ENCODE measurements at regions not wholly inside any gene's neighbourhood (a gene's known extent, or its start where the extent isn't known, plus 50 kb on each side); places are given as distances from the start of the nearest gene placed in this dataset.

DNA sequence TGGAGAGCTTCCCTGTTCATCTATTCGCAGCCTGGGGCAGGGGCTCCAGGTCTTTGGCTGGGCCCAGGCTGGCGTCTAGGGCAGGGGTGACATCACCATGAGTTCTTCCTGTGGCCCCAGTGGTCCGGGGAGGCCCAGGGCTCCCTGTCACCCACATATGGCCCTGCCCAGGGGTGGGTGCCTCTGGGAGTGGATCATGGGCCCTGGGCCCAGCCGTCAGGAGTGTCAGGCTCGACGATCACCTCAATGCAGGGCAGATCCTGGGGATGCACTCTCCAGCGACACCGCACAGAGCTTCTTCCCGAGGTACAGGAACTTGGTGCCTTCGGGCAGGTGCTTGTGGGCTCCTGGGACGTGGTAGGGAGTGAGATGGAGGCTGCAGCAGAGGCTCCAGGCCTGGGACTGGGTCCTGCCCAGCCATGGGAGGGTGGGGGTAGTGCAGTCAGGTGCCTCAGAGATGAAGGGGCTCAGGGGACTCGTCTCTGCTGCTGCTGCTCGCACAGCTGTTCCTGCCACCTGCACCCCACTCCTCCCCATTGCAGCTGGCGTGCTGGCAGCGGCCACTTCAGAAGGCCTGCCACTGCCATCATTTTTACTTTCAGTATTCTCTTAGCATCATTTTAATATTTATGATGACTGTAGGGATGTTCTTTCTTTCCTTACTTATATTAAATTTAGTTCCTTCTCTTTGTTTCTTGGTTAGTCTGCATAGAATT is 196.0 kb upstream of the VRK2 start:
- DNase-seq: no peak

- no peak for DNase-seq
These were observed 191.4 kb upstream of the VRK2 start for GRCh38 chr2:57855212-57855611.

DNA sequence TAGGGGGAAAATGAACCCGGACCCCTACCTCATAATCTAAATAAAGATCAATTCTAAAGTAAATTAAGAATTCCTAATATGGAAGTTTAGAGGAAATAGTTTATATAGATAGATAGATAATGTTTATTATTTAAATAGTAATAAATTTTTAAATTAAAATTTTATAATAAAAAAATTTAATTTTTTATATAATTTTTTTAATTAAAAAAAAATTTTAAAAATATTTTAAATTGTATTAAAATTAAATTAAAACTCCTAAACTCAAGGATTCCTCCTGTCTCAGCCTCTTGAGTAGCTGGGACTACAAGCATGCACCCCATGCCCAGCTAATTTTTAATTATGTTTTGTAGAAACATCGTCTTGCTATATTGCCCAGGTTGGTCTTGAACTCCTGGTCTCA is 186.9 kb upstream of the VRK2 start:
- no peak for DNase-seq

GRCh38 chr2:57862153-57862552 is 184.5 kb upstream of the VRK2 start:
- DNase-seq: no peak

- DNase-seq: no peak
These were observed 183.9 kb upstream of the VRK2 start for GRCh38 chr2:57862727-57863126.

- no peak for DNase-seq
These were observed 181.7 kb upstream of the VRK2 start for GRCh38 chr2:57864926-57865325.

DNA sequence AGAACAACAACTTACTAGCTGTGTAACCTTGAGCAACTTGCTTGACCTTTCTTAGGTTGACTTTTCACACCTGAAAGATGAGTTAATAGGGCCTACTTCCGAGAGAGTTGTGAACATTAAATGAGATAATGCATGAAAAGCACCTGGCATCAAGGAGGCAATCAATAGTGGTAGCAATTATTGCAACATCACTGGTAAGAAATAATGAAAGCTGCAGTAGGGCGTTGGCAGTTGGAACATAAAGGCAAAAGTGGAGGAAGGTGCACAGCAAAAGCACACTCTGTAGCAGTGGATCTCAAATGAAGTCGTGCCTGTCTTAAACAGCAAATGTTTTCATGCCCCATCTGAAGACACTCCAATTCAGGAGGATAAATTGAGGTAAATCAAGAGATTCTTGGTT is 178.9 kb upstream of the VRK2 start:
- no peak for DNase-seq

DNA sequence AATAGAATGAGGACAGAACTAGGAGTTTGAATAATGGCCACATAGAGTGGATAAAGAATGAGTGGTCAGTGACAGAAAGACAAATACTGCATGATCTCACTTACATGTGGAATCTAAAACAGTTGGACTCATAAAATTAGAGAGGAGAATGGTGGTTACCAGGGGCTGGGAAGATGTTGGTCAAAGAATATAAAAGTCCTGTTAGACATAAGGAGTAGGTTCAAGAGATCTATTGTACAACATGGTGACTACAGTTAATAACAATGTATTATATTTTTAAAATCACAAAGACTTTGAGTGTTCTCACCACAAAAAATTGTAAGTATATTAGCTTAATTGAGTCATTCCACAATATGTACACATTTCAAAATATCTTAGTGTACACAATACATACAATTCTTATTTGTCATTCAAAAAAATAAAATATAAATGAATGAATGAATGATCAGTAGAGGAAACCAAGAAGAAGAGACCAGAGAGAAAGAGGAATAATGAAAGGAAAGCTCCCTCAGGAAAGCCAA is 177.9 kb upstream of the VRK2 start:
- no peak for DNase-seq

DNA sequence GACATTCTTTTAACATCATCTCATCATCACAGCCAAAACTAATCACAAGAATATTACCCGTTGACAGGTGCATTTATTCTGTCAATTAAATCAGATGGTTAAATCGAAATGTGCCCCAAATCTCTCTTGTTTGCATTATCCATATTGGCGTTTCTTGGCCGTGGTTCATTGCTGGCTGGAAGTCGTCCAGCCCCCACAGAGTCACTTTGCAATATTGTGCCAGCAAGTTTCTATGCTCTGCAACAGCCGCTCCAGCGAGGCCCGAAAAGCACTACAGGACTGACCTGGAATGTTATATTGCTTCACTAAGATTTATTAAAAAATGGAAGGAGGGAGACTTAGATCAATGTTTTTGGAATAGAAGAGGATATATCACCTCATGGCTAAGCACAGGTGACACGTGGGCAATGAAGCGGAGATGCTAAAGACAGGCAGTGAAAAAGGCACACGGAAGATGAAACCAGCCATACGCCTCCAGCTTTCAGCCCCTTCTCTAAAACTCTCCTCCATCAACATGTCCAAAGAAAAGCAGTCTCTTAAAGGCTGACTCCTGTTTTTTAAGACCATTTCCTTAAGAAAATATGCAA is 176.8 kb upstream of the VRK2 start:
- no peak for DNase-seq

DNA sequence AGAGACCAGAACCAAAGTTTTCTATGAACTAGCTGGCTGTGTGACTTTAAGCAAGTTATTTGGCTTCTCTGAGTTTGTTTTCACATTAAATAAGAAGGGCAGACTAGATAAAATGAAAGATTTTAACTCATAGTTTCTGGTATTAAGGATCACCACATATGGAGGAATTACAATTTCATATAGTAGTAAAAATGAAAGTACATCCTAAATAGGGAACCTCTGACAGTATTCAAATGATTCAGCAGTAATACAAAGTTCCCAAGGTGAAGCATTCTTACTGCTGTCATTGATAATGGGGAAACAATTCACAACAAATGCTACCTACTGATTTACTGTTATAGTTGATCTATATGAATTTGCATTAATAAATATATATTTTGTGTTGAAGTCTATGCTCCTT is 170.3 kb upstream of the VRK2 start:
- DNase-seq: no peak

- no peak for DNase-seq
These were observed 168.8 kb upstream of the VRK2 start for GRCh38 chr2:57877811-57878170.

DNA sequence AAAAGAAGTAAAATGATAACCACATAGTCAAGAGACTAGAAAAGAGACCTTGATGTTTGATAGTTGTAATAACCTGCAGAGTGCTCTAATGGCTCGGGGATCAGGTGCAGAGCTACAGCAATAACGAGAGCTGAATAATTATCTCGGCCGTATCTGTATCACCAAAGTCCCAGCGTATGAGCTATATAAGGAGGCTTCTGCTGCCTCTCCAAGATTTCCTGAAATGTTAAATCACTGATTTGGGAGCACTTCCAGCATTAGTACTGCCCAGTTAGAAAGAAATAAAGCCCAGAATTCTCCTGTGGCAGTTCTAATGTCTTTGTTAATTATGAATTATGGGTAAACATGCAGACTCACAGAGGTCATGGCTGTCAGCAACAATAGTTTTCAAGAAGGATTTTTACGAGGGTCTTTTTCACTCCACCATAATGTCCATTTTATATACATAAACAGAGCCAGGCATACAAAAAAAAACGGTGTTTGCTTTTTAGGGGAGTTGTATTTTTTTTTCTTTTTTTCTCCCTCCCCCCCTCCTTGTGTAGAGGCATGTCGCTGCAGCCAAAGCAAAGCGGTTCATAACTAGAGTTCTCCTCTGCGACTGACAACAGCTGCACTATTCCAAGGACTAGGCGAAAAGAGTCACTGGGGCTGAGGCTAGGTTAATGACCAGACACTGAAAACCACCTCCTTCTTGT is 168.3 kb upstream of the VRK2 start:
- no peak for DNase-seq

- DNase-seq: no peak
These were observed 167.8 kb upstream of the VRK2 start for GRCh38 chr2:57878866-57879210.

- no peak for DNase-seq
These were observed 166.2 kb upstream of the VRK2 start for GRCh38 chr2:57880446-57880845.

DNA sequence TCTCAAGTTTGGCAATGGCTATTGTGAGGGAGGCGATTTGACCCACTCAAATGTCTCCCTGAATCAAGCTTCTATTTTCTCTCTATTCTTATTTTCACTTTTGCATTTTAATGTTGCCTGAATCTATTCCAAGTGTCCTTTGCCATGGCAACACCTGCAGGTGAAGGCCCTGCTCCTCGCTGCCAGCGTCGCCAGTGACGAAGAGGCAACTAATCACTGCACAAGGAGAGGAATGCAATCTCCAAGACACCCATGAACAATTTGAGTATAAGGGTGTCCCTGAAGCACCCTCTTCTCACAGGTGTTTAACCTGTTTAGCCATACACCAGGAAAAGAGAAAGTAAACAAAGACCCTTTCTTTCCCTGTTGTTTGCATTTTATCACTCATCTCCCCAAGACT is 165.6 kb upstream of the VRK2 start:
- no peak for DNase-seq

DNA sequence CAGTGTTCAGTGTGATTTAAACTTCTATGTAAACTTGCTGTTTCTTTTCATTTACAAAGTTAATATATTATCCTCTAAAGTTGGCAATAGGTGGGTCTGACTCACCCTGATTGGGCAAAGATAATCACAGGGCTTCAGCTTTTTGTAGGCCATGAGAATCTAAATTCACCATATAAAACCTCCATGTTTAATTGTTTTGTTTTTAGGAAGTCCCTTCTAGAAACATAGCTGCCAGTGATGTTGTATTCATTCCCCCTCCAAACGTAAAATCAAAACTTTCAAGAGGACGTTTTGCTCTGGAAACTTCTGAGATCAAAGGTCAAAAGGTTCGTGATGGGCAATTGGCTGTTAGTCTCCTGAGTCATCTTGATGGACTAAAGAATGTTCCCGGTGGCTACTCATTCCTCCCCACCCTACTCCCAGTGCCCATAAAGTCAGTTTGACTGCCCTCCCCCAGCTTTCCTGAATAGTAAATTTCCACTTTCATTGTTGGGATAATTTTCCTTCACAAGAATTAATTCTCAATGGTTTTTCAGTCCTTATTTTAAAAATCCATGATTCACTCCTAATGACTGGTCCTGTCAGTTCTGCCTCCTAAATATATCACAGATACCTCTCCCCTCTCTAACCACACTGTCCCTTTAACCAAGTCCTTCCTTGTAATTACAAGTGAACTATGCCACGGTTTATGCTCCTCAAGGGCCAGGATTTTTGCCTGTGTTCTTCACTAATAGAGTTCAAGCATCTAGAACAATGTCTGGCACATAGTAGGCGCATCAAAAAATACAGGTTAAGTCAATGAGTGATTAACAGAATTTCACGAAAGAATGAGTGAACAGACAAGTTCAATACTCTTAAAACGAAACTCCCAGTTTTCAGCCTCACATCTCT is 164.4 kb upstream of the VRK2 start:
- DNase-seq: no peak

GRCh38 chr2:57882895-57883515 is 163.6 kb upstream of the VRK2 start:
- DNase-seq: no peak

DNA sequence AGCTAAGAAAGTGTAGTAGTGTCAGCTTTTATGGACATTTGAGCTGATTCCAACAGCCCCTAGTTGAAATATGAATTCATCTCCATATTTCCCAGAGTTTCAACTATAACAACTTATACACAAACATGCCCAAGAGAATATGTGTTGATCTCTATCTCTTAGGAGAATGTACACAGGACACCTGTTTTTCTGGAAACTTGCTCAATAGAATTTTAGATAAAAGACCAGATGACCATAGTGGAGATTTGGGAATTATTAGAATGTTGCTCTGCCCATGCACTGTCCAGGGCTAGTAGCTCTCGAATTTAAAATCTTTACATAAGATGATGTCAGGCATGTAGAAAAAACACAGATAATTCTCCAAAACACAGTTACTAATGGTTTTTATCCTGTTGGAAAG is 162.3 kb upstream of the VRK2 start:
- no peak for DNase-seq

DNA sequence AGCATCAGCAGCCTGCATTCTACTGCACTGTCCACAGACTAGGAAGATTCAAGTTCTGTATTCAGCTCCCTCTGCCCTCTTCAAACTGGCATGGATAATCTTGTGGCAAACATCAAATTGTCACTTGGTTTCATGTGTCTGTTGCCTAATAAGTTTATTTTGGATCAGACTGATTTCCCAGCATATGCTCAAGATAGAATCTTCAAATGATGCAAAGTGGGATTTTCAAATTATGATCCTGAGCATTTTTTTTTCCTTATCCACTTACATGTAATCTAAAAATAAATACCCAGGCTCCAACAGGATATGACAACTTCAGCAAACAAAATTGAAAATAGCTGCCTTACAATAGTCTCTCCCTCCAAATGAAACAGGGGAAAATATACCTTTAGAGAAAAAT is 160.9 kb upstream of the VRK2 start:
- no peak for DNase-seq

DNA sequence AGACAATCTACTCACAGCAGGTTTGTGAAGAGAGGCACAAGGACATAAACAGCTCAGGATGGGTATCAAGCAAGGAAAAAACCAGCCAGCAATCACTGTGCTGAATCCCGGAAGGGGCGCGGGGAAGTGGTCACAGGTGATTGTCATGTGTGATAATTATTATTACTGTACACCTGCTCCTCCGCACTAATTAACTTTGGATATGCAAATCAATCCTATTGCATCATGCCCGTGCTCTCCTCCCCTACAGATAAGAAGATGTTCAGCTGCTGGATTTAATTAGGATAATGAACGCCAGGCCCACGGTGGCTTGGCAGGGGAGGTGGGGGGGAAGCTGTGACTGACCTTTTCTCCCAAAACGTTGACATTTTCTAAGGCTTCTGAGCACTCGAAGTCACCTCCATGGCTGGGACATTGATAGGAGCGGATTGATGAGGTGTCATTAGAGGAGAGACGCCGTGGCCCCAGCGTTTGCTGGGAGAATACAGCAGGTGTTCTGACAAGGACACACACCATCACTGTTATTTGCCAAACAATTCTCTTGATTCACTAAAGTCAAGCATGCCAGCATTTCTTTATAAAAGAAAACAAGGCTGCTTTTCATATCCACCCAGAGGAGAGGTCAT is 160.3 kb upstream of the VRK2 start:
- no peak for DNase-seq

DNA sequence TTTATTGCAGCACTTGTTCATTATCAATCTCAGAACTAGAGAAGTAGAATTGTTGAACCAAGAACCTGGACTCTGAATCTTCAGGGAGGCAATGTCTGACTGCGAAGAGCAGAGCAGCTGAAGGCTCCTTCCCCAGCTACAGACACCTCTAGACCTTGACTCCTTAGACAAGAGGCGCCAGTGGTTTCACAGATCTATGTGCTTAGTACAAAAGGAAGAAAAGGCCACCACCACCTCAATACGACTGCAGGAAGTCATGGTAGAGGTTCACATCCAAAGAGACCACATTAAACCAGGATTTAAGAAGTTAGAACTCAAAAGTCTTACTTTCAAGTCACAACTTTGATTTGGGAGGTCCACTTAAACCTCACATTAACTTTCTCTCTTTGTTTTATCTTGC is 158.1 kb upstream of the VRK2 start:
- no peak for DNase-seq

DNA sequence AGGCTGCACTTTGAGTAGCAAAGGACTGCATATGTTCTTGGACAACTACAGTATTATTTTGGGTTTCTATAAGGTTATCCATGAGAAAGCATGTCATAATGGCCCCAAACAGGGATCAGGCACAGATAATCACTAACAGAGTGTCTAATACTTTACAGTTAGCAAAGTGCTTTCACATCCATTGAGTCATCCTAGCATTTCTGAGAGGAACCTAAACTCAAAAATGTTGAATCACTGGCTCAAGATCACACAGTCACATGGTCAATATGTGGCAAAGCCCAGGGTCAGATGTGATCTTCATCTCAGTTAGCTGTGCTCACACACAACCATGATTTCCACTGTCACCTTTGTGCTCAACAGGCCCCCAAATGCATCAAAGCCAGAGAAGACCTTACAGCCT is 156.1 kb upstream of the VRK2 start:
- DNase-seq: no peak
